ENCODE measurements at regions not wholly inside any gene's neighbourhood (a gene's known extent, or its start where the extent isn't known, plus 50 kb on each side); places are given as distances from the start of the nearest gene placed in this dataset.

GRCh38 chr5:147080391-147080790, 154.4 kb upstream of the STK32A start:
- H2AFZ ChIP-seq (ENCODE audit: low read length), result no peak overlapping the region
- no peak overlapping the region for H3K9ac ChIP-seq (ENCODE audit: low read length)
- no peaks in the 10 kb centered on the region for H3K9me2 ChIP-seq (ENCODE audit: low read depth, low read length)
- no peaks in the 10 kb centered on the region for H3K4me1 ChIP-seq (ENCODE audit: insufficient read depth, low read length, severe bottlenecking)
- H3K79me2 ChIP-seq (ENCODE audit: insufficient read depth, low read length), result no peaks in the 10 kb centered on the region
- no peaks in the 10 kb centered on the region for H3K27me3 ChIP-seq (ENCODE audit: insufficient read depth, low read length)
- no peaks in the 10 kb centered on the region for H3F3A ChIP-seq (ENCODE audit: insufficient read depth, low read length)
- no peaks in the 10 kb centered on the region for H3K9me3 ChIP-seq (ENCODE audit: low read length)
- no peaks in the 10 kb centered on the region for H3K36me3 ChIP-seq (ENCODE audit: insufficient read depth, low read length)
- H3K4me2 ChIP-seq (ENCODE audit: low read length), result no peak overlapping the region
- no peak overlapping the region for H3K27ac ChIP-seq (ENCODE audit: low read depth, low read length, poor library complexity, severe bottlenecking)
- H4K20me1 ChIP-seq (ENCODE audit: insufficient read depth, low read length), result no peaks in the 10 kb centered on the region
- TF ChIP-seq CTCF (IDR thresholded peaks at IDR 0.05; ENCODE audit: low read length) (no peak), EZH2 (IDR thresholded peaks at IDR 0.05; ENCODE audit: borderline replicate concordance, low read length) (no peak)
- H3K4me3 ChIP-seq (ENCODE audit: low read depth, low read length, poor library complexity, severe bottlenecking), result no peak overlapping the region

- H3K79me2 ChIP-seq (ENCODE audit: insufficient read depth, low read length), result no peaks in the 10 kb centered on the region
- no peak overlapping the region for H3K4me3 ChIP-seq (ENCODE audit: low read depth, low read length, poor library complexity, severe bottlenecking)
- H2AFZ ChIP-seq (ENCODE audit: low read length), result no peak overlapping the region
- no peaks in the 10 kb centered on the region for H4K20me1 ChIP-seq (ENCODE audit: insufficient read depth, low read length)
- no peaks in the 10 kb centered on the region for H3K27me3 ChIP-seq (ENCODE audit: insufficient read depth, low read length)
- H3K9me3 ChIP-seq (ENCODE audit: low read length), result no peaks in the 10 kb centered on the region
- TF ChIP-seq CTCF (IDR thresholded peaks at IDR 0.05; ENCODE audit: low read length) (no peak), EZH2 (IDR thresholded peaks at IDR 0.05; ENCODE audit: borderline replicate concordance, low read length) (no peak)
- no peaks in the 10 kb centered on the region for H3F3A ChIP-seq (ENCODE audit: insufficient read depth, low read length)
- no peak overlapping the region for H3K27ac ChIP-seq (ENCODE audit: low read depth, low read length, poor library complexity, severe bottlenecking)
- no peaks in the 10 kb centered on the region for H3K4me1 ChIP-seq (ENCODE audit: insufficient read depth, low read length, severe bottlenecking)
- no peak overlapping the region for H3K9ac ChIP-seq (ENCODE audit: low read length)
- H3K9me2 ChIP-seq (ENCODE audit: low read depth, low read length), result no peaks in the 10 kb centered on the region
- no peak overlapping the region for H3K4me2 ChIP-seq (ENCODE audit: low read length)
- no peaks in the 10 kb centered on the region for H3K36me3 ChIP-seq (ENCODE audit: insufficient read depth, low read length)
These were observed 153.5 kb upstream of the STK32A start for GRCh38 chr5:147081311-147081764.

- no peak overlapping the region for H3K4me2 ChIP-seq (ENCODE audit: low read length)
- no peaks in the 10 kb centered on the region for H3K9me2 ChIP-seq (ENCODE audit: low read depth, low read length)
- no peaks in the 10 kb centered on the region for H4K20me1 ChIP-seq (ENCODE audit: insufficient read depth, low read length)
- H3K4me3 ChIP-seq (ENCODE audit: low read depth, low read length, poor library complexity, severe bottlenecking), result no peak overlapping the region
- no peaks in the 10 kb centered on the region for H3K4me1 ChIP-seq (ENCODE audit: insufficient read depth, low read length, severe bottlenecking)
- H3K9me3 ChIP-seq (ENCODE audit: low read length), result no peaks in the 10 kb centered on the region
- TF ChIP-seq CTCF (IDR thresholded peaks at IDR 0.05; ENCODE audit: low read length), result no peak
- H3K9ac ChIP-seq (ENCODE audit: low read length), result no peak overlapping the region
- no peak overlapping the region for H3K27ac ChIP-seq (ENCODE audit: low read depth, low read length, poor library complexity, severe bottlenecking)
- H3F3A ChIP-seq (ENCODE audit: insufficient read depth, low read length), result no peaks in the 10 kb centered on the region
- H2AFZ ChIP-seq (ENCODE audit: low read length), result no peak overlapping the region
- no peaks in the 10 kb centered on the region for H3K27me3 ChIP-seq (ENCODE audit: insufficient read depth, low read length)
- H3K36me3 ChIP-seq (ENCODE audit: insufficient read depth, low read length), result no peaks in the 10 kb centered on the region
- no peaks in the 10 kb centered on the region for H3K79me2 ChIP-seq (ENCODE audit: insufficient read depth, low read length)
These were observed 150.1 kb upstream of the STK32A start for GRCh38 chr5:147084702-147085101.

All from OCI-LY1 (cell line).